B cell (primary cell): ENCODE measurements at regions not wholly inside any gene's neighbourhood (a gene's known extent, or its start where the extent isn't known, plus 50 kb on each side); places are given as distances from the start of the nearest gene placed in this dataset.

Experiments used
- EZH2 ChIP-seq: IDR thresholded peaks from 2 replicates; pipeline ENCODE4 v1.6.1; 2012; ENCODE audit warnings: borderline replicate concordance, low read depth, mild to moderate bottlenecking, moderate library complexity, low read length; ENCODE audit not compliant: insufficient read depth, poor library complexity, severe bottlenecking
- TF ChIP-seq, protein P1 (sequence below): fragments of 200-600 bp; IDR thresholded peaks from one replicate; pipeline ENCODE4 v1.8.0; 2022; ENCODE audit warnings: antibody characterized with exemption, mild to moderate bottlenecking

DNA sequence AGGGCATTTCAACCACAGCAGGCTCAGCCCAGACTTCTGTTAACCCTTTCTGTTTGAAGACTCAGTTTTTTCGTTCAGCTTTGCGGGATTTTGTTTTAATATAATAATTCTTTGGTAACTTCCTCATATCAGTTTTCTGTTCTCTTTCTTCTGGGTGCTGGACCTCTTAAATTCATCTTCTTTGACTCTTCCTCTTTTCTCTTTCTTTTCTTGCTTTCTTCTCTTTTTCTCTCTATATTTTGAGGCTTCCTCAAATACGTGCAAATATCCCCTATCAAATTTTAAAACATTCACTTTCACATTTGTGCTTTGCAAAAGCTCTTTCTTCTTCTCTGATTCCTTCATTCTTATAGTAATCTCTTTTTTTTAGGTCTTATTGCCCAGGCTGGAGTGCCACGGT lies 136.3 kb downstream of the HS3ST3B1 start:
- TF ChIP-seq, protein P1, sequence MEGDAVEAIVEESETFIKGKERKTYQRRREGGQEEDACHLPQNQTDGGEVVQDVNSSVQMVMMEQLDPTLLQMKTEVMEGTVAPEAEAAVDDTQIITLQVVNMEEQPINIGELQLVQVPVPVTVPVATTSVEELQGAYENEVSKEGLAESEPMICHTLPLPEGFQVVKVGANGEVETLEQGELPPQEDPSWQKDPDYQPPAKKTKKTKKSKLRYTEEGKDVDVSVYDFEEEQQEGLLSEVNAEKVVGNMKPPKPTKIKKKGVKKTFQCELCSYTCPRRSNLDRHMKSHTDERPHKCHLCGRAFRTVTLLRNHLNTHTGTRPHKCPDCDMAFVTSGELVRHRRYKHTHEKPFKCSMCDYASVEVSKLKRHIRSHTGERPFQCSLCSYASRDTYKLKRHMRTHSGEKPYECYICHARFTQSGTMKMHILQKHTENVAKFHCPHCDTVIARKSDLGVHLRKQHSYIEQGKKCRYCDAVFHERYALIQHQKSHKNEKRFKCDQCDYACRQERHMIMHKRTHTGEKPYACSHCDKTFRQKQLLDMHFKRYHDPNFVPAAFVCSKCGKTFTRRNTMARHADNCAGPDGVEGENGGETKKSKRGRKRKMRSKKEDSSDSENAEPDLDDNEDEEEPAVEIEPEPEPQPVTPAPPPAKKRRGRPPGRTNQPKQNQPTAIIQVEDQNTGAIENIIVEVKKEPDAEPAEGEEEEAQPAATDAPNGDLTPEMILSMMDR: no peak
- no peak for TF ChIP-seq EZH2
